Effector memory CD8-positive, alpha-beta T cell (primary cell): ENCODE measurements at regions not wholly inside any gene's neighbourhood (a gene's known extent, or its start where the extent isn't known, plus 50 kb on each side); places are given as distances from the start of the nearest gene placed in this dataset.

Experiments
- ATAC-seq: fragments of 150-1000 bp; cut with Tn5 transposase; replicated peaks from 2 replicates; pipeline ENCODE4 v1.10.0; 2021; ENCODE audit warnings: mild to moderate bottlenecking, moderate library complexity
- DNase-seq, 3 experiments: peaks; one replicate each; pipeline ENCODE4 v3.0.0; 2021
- H3K27ac Mint-ChIP-seq, 2 donors: one replicate each; pipeline ENCODE4 v1.8.0; 2022; ENCODE audit warnings: mild to moderate bottlenecking in 2 of 2, mixed read lengths in 2 of 2, moderate library complexity in 2 of 2
- H3K27me3 Mint-ChIP-seq, 2 donors: one replicate each; pipeline ENCODE4 v1.8.0; 2022; ENCODE audit warnings: mixed read lengths in 2 of 2
- H3K36me3 Mint-ChIP-seq: one replicate; pipeline ENCODE4 v1.8.0; 2022; ENCODE audit warnings: mild to moderate bottlenecking, moderate library complexity, mixed read lengths; ENCODE audit not compliant: insufficient read depth
- H3K4me1 Mint-ChIP-seq, 2 donors: one replicate each; pipeline ENCODE4 v1.8.0; 2022; ENCODE audit warnings: low read depth in 2 of 2, mixed read lengths in 2 of 2
- H3K4me3 Mint-ChIP-seq, 2 donors: one replicate each; pipeline ENCODE4 v1.8.0; 2022; ENCODE audit warnings: mild to moderate bottlenecking in 2 of 2, mixed read lengths in 2 of 2, moderate library complexity in 2 of 2
- H3K9me3 Mint-ChIP-seq, 2 donors: one replicate each; pipeline ENCODE4 v1.8.0; 2022; ENCODE audit warnings: mixed read lengths in 2 of 2

DNA sequence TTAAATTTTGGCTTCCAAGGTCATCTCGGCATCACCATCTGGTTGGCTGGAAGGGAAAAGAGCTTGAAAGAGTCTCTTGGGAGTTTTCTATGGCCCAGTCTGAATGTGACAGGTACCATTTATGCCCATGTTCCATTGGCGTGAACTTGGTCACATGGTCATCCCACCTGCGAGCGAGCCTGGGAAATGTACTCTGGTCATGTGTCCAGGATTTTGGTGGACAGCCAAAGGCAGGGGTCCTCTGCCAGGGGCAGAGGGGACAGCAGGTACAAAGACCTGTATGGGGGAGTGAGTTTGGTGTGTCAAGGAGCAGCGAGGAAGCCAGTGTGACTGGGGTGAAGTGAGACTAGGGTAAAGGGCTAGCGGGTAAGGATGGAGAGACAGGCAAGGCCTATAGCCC, 112.6 kb downstream of the CDC5L start:
- ATAC-seq (no peak), DNase-seq (no peak)
- H3K27ac Mint-ChIP-seq: no peak overlapping the region
- no peaks in the 10 kb centered on the region for H3K36me3 Mint-ChIP-seq
- H3K4me1 Mint-ChIP-seq: no peaks in the 10 kb centered on the region
- peaks cover 38 to 72% of the 10 kb centered on the region in 2 donors for H3K27me3 Mint-ChIP-seq
- H3K4me3 Mint-ChIP-seq: no peak overlapping the region
- no peaks in the 10 kb centered on the region for H3K9me3 Mint-ChIP-seq

DNA sequence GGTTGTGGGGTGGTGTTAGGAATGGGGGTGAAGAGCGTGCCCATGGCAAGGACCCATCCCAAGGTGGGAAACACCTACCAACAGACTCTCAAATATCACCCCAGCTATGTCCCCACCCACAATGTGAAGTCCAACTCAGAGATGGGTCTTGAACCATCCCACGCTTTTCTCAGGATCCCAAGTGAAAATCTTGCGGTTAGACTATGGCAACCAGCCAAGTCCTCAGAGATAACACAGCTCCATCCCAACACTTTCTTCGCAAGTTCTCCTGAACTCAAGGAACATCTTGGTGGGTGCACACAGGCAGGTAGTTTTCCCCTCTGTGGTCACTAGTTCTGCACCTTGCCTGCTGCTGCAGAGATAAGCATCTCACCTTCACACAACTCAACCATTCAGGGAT, 116.0 kb downstream of the CDC5L start:
- Mint-ChIP-seq H3K9me3 (no peaks in the 10 kb centered on the region), H3K27ac (no peak overlapping the region), H3K4me1 (no peaks in the 10 kb centered on the region), H3K27me3 (peaks cover 30 to 52% of the 10 kb centered on the region in 2 donors), H3K4me3 (no peak overlapping the region), H3K36me3 (no peaks in the 10 kb centered on the region)
- ATAC-seq (no peak), DNase-seq (no peak)

DNA sequence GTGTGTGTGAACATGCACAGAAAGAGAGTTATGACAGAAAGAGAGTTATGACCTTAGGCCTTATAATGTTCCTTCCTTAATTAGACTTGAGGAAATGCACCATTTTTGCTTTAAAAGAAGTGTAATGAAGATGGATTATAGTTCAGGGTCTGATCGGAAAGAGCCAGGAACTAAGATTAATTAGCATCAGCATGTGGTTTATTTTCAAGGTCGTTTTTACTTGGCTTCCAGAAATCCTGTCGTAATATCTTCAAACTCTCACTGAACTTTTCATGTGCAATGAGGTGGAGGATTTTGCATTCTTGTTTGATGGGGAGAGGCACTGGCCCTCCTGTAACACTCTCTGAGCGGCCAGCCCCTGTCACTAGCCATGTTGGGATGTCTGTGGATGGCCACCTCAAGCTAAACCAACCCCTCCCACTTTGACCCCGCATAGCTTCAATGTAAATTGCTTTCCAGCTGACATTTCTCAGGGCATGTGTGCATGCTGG, 116.8 kb downstream of the CDC5L start:
- Mint-ChIP-seq H3K9me3 (peaks cover 0 to 2% of the 10 kb centered on the region in 2 donors), H3K4me1 (no peaks in the 10 kb centered on the region), H3K27ac (no peak overlapping the region), H3K36me3 (no peaks in the 10 kb centered on the region), H3K4me3 (no peak overlapping the region), H3K27me3 (peaks cover 33 to 54% of the 10 kb centered on the region in 2 donors)
- ATAC-seq (no peak), DNase-seq (no peak)

DNA sequence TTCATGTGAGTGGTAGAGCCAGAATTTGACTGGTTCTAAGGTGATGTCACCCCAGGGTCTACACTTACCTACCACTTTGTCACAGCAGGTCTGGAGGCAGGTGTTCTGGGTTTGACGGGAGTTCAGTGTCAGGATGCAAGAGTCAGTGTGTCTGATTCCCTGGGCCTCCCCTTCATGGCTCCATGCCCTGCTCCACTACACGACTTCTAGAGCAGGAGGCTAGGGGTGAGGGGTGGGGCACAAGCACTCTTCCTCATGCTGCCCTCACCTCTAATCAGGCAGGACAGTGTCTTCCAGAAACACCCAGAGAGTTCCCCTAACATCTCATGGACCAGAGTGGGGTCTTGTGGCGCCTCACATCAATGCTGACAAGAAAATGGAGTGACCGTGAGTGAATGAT, 118.2 kb downstream of the CDC5L start:
- Mint-ChIP-seq H3K36me3 (peaks cover 2% of the 10 kb centered on the region), H3K27ac (no peak overlapping the region), H3K9me3 (peaks cover 0 to 2% of the 10 kb centered on the region in 2 donors), H3K4me3 (no peak overlapping the region), H3K27me3 (peaks cover 34 to 60% of the 10 kb centered on the region in 2 donors), H3K4me1 (no peaks in the 10 kb centered on the region)
- ATAC-seq (no peak), DNase-seq (no peak)

DNA sequence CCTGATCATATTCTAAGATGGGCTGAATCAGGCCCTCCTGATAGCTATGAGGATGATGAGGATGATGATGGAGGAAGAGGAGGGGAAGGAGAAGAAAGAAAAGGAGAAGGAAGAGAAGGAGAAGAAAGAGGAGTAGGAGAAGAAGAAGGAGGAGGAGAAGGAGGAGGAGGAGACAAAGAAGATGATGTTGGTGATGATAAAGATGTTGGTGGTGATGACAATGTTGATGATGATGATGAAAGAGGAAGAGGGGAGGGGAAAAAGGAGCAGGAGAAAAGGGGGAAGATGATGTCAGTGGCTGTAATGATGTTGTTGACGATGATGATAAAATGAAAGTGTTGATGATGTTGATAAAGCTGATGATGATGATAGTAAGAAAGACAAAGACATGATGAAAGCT, 119.5 kb downstream of the CDC5L start:
- no peak overlapping the region for H3K27ac Mint-ChIP-seq
- H3K36me3 Mint-ChIP-seq: peaks cover 2% of the 10 kb centered on the region
- no peak overlapping the region for H3K4me3 Mint-ChIP-seq

DNA sequence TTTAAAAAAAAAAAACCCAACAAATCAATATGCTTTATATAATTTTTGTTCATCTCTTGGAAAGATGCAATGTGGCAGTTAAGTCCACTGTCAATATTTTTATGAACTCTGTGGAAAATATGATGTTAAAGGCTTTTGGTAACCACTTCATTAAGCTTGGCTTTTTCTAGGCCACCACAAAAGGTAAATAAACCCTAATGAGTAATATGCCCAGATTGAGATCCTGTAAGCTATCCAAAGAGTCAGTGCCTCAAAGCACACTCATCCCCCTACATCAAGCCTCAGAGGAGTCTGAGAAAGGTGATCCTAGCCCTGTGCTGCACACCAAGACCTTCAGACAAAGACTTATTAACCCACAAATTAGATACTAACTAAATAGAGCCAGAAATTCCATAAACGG, 121.1 kb downstream of the CDC5L start:
- Mint-ChIP-seq H3K27ac (no peak overlapping the region), H3K4me1 (no peaks in the 10 kb centered on the region), H3K9me3 (peaks cover 0 to 2% of the 10 kb centered on the region in 2 donors), H3K36me3 (peaks cover 2% of the 10 kb centered on the region), H3K4me3 (no peak overlapping the region), H3K27me3 (peaks cover 18 to 35% of the 10 kb centered on the region in 2 donors)
- ATAC-seq (no peak), DNase-seq (no peak)

More for the DNA sequence above, 119.5 kb downstream of the CDC5L start:
- ATAC-seq (no peak), DNase-seq (no peak)
- peaks cover 27 to 50% of the 10 kb centered on the region in 2 donors for H3K27me3 Mint-ChIP-seq
- H3K9me3 Mint-ChIP-seq: peaks cover 0 to 2% of the 10 kb centered on the region in 2 donors
- no peaks in the 10 kb centered on the region for H3K4me1 Mint-ChIP-seq

DNA sequence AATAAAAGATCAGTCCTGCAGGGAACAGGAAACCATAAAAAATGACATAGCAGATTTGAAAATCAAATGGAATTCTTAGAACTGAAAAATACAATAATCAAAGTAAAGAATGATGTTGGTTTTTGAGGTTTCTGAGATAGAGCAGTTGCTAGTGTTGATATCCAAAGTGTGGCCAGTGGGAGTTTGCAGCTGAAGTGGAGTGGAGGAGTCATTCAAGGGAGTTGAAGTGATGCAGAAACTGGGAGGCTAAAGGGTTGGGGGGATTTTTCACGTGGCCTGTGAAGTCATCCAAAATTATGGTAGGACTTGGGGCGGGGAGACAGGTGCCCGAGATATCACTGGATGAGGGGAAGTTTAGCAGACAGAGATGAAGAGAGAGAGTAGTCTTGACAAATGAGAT, 123.6 kb downstream of the CDC5L start:
- peaks cover 2% of the 10 kb centered on the region for H3K36me3 Mint-ChIP-seq
- H3K27ac Mint-ChIP-seq: no peak overlapping the region
- H3K27me3 Mint-ChIP-seq: peaks cover 8 to 14% of the 10 kb centered on the region in 2 donors
- DNase-seq (no peak), ATAC-seq (no peak)
- peaks cover 0 to 2% of the 10 kb centered on the region in 2 donors for H3K9me3 Mint-ChIP-seq
- no peaks in the 10 kb centered on the region for H3K4me1 Mint-ChIP-seq
- no peak overlapping the region for H3K4me3 Mint-ChIP-seq

DNA sequence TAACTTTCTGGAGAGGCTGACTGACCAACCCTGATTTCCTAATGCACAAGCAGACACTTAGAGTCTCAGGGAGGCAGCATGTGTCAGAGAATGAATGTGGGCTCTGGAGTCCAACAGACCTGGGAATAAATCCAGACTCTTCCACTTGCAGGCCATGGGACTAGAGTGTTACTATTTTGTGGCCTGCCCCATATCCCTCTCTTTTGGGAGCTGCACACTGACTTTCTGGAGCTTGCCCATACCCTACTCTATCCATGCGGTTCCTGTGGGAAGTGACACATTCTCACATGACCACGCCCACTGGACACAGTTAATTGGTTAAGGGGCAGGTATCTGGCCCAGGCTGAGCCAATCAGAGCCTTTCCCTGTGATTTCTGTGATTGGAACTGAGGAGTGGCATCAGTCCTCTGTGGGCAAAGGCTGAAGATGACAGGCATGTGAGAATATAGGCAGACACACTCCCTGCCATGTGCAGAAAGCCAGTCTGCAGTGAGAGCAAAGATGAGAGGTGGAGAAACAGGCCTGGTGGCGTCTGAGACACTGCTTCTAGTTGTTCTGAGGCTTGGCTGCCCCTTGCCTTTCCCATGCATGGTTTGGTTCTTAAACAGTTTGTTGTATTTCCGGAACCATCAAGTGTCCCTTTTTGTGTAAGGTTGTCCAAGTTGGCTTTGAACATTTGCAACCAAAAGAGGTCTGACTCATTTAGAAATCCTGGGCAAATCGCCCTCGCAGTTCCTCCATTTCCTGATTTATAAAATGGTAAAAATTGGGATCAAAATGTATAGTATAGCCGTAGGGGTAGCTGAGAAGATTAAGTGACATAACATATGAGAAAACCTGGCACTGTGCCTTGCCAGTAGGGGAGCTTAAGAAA, 125.6 kb downstream of the CDC5L start:
- H3K27me3 Mint-ChIP-seq: peaks cover 8 to 12% of the 10 kb centered on the region in 2 donors

DNA sequence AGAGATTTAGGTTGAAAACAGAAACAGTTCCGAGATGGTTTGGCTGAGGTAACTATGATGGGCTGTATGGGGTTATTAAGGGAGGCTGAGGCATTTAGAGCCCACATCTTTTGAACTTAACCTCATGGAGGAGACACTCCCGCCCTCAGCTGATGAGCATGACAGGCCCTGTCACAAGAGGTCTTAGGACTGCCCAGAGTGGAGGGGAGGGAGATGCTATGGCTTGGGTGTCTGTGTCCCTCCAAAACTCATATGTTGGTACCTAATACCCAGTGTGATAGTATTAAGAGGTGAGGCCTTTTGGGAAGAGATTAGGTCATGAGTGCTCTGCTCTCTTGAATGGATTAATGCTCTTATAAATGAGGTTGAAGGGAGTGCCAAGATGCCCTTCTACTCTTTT, 126.6 kb downstream of the CDC5L start:
- DNase-seq: no peak
- no peaks in the 10 kb centered on the region for H3K4me1 Mint-ChIP-seq
- H3K9me3 Mint-ChIP-seq: peaks cover 0 to 1% of the 10 kb centered on the region in 2 donors
- H3K27me3 Mint-ChIP-seq: peaks cover 8 to 11% of the 10 kb centered on the region in 2 donors
- no peak overlapping the region for H3K4me3 Mint-ChIP-seq
- peaks cover 2% of the 10 kb centered on the region for H3K36me3 Mint-ChIP-seq
- ATAC-seq: no peak
- H3K27ac Mint-ChIP-seq: no peak overlapping the region

More for the DNA sequence above, 125.6 kb downstream of the CDC5L start:
- DNase-seq: no peak
- H3K36me3 Mint-ChIP-seq: peaks cover 2% of the 10 kb centered on the region
- no peak overlapping the region for H3K27ac Mint-ChIP-seq
- H3K4me3 Mint-ChIP-seq: no peak overlapping the region
- no peak for ATAC-seq
- H3K9me3 Mint-ChIP-seq: peaks cover 0 to 2% of the 10 kb centered on the region in 2 donors
- H3K4me1 Mint-ChIP-seq: no peaks in the 10 kb centered on the region

DNA sequence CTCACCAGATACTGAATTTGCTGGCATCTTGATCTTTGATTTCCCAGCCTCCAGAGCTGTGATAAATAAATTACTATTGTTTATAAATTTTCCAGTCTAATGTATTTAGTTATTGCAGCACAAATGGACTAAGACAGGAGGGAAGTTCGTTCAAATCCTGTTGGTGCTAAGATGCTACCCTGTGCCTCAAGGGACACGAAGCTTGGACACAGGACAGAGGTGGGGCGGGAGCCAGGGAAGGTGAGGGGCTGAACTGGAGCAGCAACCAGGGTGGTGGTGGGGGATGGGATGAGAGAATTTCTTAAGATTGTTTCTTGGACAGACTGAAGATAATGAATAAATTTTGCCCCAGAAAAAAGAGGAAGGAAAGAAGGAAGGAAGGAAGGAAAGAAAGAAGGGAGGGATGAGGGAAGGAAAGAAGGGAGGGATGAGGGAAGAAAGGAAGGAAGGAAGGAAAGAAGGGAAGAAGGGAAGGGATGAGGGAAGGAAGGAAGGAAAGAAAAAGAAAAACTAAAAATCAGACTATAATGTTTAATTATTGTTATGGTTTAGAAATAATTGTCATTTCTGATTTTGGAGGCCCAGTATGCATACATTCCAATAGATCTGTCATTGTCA, 127.2 kb downstream of the CDC5L start:
- Mint-ChIP-seq H3K4me3 (no peak overlapping the region), H3K4me1 (no peaks in the 10 kb centered on the region), H3K9me3 (no peaks in the 10 kb centered on the region), H3K36me3 (peaks cover 2% of the 10 kb centered on the region), H3K27me3 (peaks cover 2 to 12% of the 10 kb centered on the region in 2 donors), H3K27ac (no peak overlapping the region)
- DNase-seq (no peak), ATAC-seq (no peak)

DNA sequence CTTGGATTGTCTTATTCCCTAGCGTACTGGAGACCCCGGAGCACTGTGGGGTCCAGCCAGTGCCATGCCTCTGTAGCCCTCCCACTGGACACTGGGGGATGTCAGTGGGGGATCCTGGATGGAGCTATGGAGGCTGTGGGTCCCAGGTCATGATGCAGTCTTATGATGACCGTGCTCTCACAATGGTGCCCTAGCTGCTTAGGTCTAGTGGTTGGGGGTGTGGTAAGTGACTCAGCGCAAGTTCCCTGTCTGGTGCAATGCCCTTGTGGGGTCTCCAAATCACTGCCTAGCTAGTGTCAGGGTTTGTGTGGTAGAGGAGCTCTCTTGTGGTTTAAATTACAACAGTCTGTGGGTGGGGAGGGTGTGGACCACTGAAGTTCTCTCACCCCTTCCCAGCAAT, 135.4 kb downstream of the CDC5L start:
- Mint-ChIP-seq H3K9me3 (peaks cover 0 to 6% of the 10 kb centered on the region in 2 donors), H3K4me1 (peaks cover 4% of the 10 kb centered on the region in 2 donors), H3K4me3 (no peak overlapping the region), H3K27me3 (peaks cover 51 to 58% of the 10 kb centered on the region in 2 donors), H3K36me3 (no peaks in the 10 kb centered on the region), H3K27ac (no peak overlapping the region)
- no peak for DNase-seq
- ATAC-seq: no peak

DNA sequence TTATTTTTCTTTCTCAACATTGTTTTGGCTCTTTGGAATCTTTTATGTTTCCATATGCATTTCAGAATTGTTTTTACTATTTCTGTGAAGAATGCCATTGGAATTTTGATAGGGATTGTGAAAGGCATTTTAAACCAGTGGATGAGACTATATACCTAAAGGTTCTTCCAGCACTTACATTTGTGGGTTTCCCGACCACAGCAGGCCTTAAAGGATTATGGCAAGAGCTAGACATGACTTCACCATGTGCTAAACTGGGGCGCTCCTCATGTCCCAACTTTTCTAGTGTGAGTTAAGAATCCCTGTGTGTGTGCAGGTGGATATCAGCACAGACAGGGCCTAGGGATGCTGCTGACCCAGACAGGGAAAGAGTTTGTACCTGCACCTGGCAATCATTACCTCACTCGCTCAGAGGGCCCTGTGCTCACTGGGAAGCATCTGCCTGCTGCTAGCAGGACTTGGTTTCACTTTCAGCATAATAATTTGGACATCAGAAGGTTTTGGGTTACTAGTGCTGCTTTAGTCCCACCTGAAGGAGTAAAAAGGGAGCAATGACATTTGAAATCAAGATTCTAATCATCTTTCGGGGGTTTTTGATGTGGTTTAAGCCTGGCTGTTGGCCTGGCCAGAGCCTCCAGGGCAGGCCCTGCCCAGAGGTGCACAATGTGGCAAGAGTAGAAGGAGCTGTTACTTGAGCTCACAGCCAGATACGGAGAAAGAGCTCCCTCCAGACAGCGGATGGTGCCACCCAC, 137.1 kb downstream of the CDC5L start:
- ATAC-seq (no peak), DNase-seq (no peak)
- peaks cover 4% of the 10 kb centered on the region in 2 donors for H3K4me1 Mint-ChIP-seq
- no peak overlapping the region for H3K27ac Mint-ChIP-seq
- peaks cover 55 to 69% of the 10 kb centered on the region in 2 donors for H3K27me3 Mint-ChIP-seq
- H3K9me3 Mint-ChIP-seq: peaks cover 0 to 6% of the 10 kb centered on the region in 2 donors
- H3K4me3 Mint-ChIP-seq: peak overlapping the region in 1 of 2 donors; percentile 13
- peaks cover 2% of the 10 kb centered on the region for H3K36me3 Mint-ChIP-seq

DNA sequence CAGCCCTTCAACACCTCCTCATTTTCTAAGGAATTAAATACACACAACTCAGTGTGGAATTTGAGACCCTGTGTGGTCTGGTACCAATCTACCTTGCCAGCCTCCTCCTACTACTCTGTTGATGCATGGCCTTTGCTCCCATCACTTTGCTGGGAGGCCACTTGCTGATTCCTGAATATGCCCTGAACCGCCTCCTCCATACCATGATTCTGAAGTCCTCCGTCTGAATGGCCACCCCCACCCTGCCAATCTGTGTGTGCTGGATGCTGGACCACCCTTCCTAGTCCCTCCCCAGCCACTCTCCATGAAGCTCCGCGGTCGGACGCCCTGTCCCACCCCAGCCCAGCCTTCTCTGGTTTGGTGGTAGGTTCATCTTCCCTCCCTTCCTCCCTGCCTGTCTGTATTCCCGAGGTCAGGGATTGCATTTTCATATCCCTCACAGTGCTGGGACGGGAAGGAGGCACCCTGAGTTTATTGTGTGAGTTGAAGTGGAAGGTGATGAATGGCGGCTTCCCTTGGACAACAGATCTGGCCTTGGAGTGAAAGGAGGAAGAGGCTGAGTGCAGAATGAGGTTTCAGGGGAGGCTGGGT, 138.3 kb downstream of the CDC5L start:
- peaks cover 50 to 81% of the 10 kb centered on the region in 2 donors for H3K27me3 Mint-ChIP-seq
- no peak overlapping the region for H3K4me3 Mint-ChIP-seq
- peaks cover 2% of the 10 kb centered on the region for H3K36me3 Mint-ChIP-seq
- peak overlapping the region in 1 of 2 donors; percentile 26 for H3K27ac Mint-ChIP-seq
- ATAC-seq (no peak), DNase-seq (no peak)
- peaks cover 4% of the 10 kb centered on the region in 2 donors for H3K4me1 Mint-ChIP-seq
- peaks cover 0 to 6% of the 10 kb centered on the region in 2 donors for H3K9me3 Mint-ChIP-seq
